ENCODE measurements at regions not wholly inside any gene's neighbourhood (a gene's known extent, or its start where the extent isn't known, plus 50 kb on each side); places are given as distances from the start of the nearest gene placed in this dataset.

DNA sequence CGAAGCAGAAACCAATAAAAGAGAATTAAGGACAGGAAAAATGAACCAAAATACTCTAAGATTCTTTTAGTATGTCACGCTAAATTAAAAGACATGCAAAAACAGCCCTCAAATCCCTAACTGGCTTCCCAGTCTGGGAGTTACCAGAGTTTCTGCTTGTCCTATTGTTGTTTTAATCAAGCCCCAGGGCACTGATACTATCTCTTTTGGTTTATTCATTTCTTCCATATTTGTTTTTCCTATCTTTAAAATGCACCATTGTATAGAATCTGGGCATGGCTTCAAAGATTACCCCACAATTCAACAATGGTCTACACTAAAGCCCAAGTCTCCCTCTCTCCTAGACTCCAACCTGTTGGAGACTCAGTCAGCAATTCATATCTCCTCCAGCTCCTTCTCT is 169.1 kb downstream of the MYLK4 start:
- Mint-ChIP-seq H3K9me3 (peaks cover 6% of the 10 kb centered on the region), H3K36me3 (peaks cover 3% of the 10 kb centered on the region), H3K4me1 (ENCODE audit: unreplicated experiment) (peaks cover 43% of the 10 kb centered on the region), H3K27me3 (no peaks in the 10 kb centered on the region), H3K27ac (no peak overlapping the region), H3K4me3 (no peak overlapping the region)
- TF ChIP-seq CTCF (conservative IDR thresholded peaks at IDR 0.05), result no peak
- no peak for DNase-seq (ENCODE audit: extremely low spot score, unreplicated experiment)

DNA sequence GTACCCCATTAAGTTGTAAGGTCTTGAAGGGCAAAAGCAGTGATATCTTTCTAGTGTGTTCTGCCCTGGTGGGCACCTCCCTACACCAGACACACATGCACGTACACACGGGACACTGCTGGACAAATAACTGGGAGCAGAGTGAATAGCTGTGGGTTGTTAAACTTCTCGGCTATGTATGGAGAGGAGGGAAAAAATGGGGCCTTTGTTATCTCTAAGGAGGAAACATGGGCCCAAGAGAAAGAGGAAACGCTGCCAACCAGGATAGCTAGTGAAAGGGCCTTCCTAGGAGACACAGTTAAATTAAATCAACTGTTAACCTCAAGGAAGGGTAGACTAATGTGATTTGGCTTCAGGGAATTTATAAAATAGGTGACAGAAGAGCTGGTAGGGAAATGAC is 169.7 kb downstream of the MYLK4 start:
- H3K9me3 Mint-ChIP-seq, result peaks cover under 1% of the 10 kb centered on the region
- TF ChIP-seq CTCF (conservative IDR thresholded peaks at IDR 0.05), result no peak
- no peak for DNase-seq (ENCODE audit: extremely low spot score, unreplicated experiment)
- H3K36me3 Mint-ChIP-seq, result peaks cover 3% of the 10 kb centered on the region
- no peak overlapping the region for H3K4me3 Mint-ChIP-seq
- H3K27ac Mint-ChIP-seq, result no peak overlapping the region
- peaks cover 48% of the 10 kb centered on the region for H3K4me1 Mint-ChIP-seq (ENCODE audit: unreplicated experiment)
- H3K27me3 Mint-ChIP-seq, result no peaks in the 10 kb centered on the region

- Mint-ChIP-seq H3K27me3 (no peaks in the 10 kb centered on the region), H3K4me3 (no peak overlapping the region), H3K36me3 (peaks cover 3% of the 10 kb centered on the region), H3K4me1 (ENCODE audit: unreplicated experiment) (peaks cover 48% of the 10 kb centered on the region), H3K27ac (no peak overlapping the region), H3K9me3 (no peaks in the 10 kb centered on the region)
- TF ChIP-seq CTCF (conservative IDR thresholded peaks at IDR 0.05), result no peak
- DNase-seq (ENCODE audit: extremely low spot score, unreplicated experiment), result peak; percentile 43
These were observed 170.7 kb downstream of the MYLK4 start for GRCh38 chr6:2579804-2580570.

GRCh38 chr6:2579241-2579761 is 171.4 kb downstream of the MYLK4 start:
- TF ChIP-seq CTCF (conservative IDR thresholded peaks at IDR 0.05), result no peak
- peaks cover 3% of the 10 kb centered on the region for H3K36me3 Mint-ChIP-seq

GRCh38 chr6:2578767-2579166 is 172.0 kb downstream of the MYLK4 start:
- no peak for DNase-seq (ENCODE audit: extremely low spot score, unreplicated experiment)
- H3K4me1 Mint-ChIP-seq (ENCODE audit: unreplicated experiment), result peaks cover 48% of the 10 kb centered on the region
- no peak for TF ChIP-seq CTCF (conservative IDR thresholded peaks at IDR 0.05)
- no peaks in the 10 kb centered on the region for H3K27me3 Mint-ChIP-seq
- H3K36me3 Mint-ChIP-seq, result peaks cover 3% of the 10 kb centered on the region
- peak overlapping the region; percentile 31 for H3K4me3 Mint-ChIP-seq
- H3K27ac Mint-ChIP-seq, result peak overlapping the region; percentile 80
- H3K9me3 Mint-ChIP-seq, result no peaks in the 10 kb centered on the region

More at GRCh38 chr6:2579241-2579761, 171.4 kb downstream of the MYLK4 start:
- Mint-ChIP-seq H3K4me1 (ENCODE audit: unreplicated experiment) (peaks cover 48% of the 10 kb centered on the region), H3K27me3 (no peaks in the 10 kb centered on the region), H3K4me3 (no peak overlapping the region), H3K9me3 (no peaks in the 10 kb centered on the region), H3K27ac (no peak overlapping the region)
- peak; percentile 58 for DNase-seq (ENCODE audit: extremely low spot score, unreplicated experiment)
